B cell (primary cell): ENCODE measurements at regions not wholly inside any gene's neighbourhood (a gene's known extent, or its start where the extent isn't known, plus 50 kb on each side); places are given as distances from the start of the nearest gene placed in this dataset.

ENCODE experiments used
- CTCF ChIP-seq: fragments of 200-600 bp; IDR thresholded peaks from one replicate; pipeline ENCODE4 v1.8.0; 2022; ENCODE audit warnings: antibody characterized with exemption, mild to moderate bottlenecking
- EZH2 ChIP-seq: IDR thresholded peaks from 2 replicates; pipeline ENCODE4 v1.6.1; 2012; ENCODE audit warnings: borderline replicate concordance, low read depth, mild to moderate bottlenecking, moderate library complexity, low read length; ENCODE audit not compliant: insufficient read depth, poor library complexity, severe bottlenecking

- TF ChIP-seq CTCF: no peak
- TF ChIP-seq EZH2: no peak
Measured at GRCh38 chr18:10374195-10374594, 80.2 kb upstream of the APCDD1 start.
